Ovary (tissue), 7 donors: ENCODE measurements at regions not wholly inside any gene's neighbourhood (a gene's known extent, or its start where the extent isn't known, plus 50 kb on each side); places are given as distances from the start of the nearest gene placed in this dataset.

Experiments used
- DNase-seq, 5 donors: peaks; one replicate each; pipeline ENCODE4 v3.0.0-alpha.2; 2019 to 2020
- H3K27ac ChIP-seq, 2 donors: fragments of 200-600 bp; one replicate each; pipeline versions ENCODE4 v1.5.1 to v1.8.0; 2019 to 2022
- H3K27me3 ChIP-seq: fragments of 200-600 bp; one replicate; pipeline ENCODE4 v1.8.0; 2022
- H3K36me3 ChIP-seq: fragments of 200-600 bp; sonication (generic); one replicate; pipeline ENCODE4 v1.5.1; 2019
- H3K4me1 ChIP-seq: one replicate; pipeline ENCODE4 v1.8.1; 2013; ENCODE audit warnings: mild to moderate bottlenecking, moderate library complexity; ENCODE audit not compliant: insufficient read depth
- H3K4me3 ChIP-seq: fragments of 200-600 bp; sonication (generic); one replicate; pipeline ENCODE4 v1.5.1; 2017
- H3K9me3 ChIP-seq, 2 donors: fragments of 200-600 bp in 1 of 2; sonication (generic) in 1 of 2; one replicate each; pipeline versions ENCODE4 v1.5.1 to v1.8.1; 2013 to 2019; ENCODE audit warnings: mild to moderate bottlenecking in 1 of 2, moderate library complexity in 1 of 2
- CTCF ChIP-seq, 3 donors: fragments of 450-650 bp in 2 of 3; fragments of 200-600 bp in 1 of 3; IDR thresholded peaks; one replicate each; pipeline versions ENCODE4 v1.5.1 to v1.8.0; 2016 to 2022; ENCODE audit warnings: antibody characterized with exemption in 3 of 3, mild to moderate bottlenecking in 1 of 3
- EP300 ChIP-seq: sonication (generic); formaldehyde crosslinking; IDR thresholded peaks from one replicate; pipeline ENCODE4 v1.6.1; 2017; ENCODE audit warnings: antibody characterized with exemption
- POLR2A ChIP-seq: fragments of 450-650 bp; IDR thresholded peaks from one replicate; pipeline ENCODE4 v1.6.1; 2017; ENCODE audit warnings: antibody characterized with exemption, mild to moderate bottlenecking, moderate library complexity
- WGBS, 3 donors: extraction: QIAGEN DNeasy Blood & Tissue Kit in 1 of 3; methylation state at CpG; one replicate each; pipeline versions ENCODE4 v1.1.5 to v1.1.7; 2013 to 2017; 5-methylcytosine and 5-hydroxymethylcytosine counted together
- intact Hi-C, 4 donors: fragments of 100-400 bp; cut with DNase I; formaldehyde crosslinking; loops; one replicate each; pipeline versions ENCODE4 v1.11.0 to v1.15.1; 2022 to 2023
- donor health status: DM: no; HTN: no; CAD: no; lungs with moderate emphysema.
- donor health status: DM: no; HTN: no; CAD: no.
- donor health status: Bipolar disorder and iron deficiency.
- donor health status: DM: no; HTN: no; CAD: no.
- donor health status: DM: yes; HTN: yes; CAD: no.

DNA sequence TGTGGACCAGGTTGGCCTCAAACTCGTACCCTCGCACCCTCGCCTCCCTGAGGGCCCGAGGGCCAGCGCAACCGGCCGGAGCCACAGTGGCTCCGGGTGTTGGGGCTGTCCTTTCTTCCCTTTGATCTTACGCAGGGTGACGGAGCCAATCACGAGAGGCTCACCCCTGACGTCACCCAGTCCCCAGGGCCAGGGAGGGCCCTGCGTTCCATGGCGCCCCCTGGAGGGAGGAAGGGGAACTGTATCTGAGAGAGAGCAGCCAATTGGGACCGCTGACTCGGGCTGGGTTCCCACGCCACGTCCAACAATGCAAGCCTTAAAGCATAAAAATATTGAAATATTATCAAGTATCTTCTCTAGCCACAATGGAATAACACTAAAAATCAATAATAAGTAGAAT lies 432.8 kb upstream of the LRRTM4 start:
- TF ChIP-seq POLR2A (no peak), EP300 (no peak), CTCF (IDR thresholded peaks at IDR 0.05) (no peak)
- H3K4me3 ChIP-seq = no peak overlapping the region
- no peaks in the 10 kb centered on the region for H3K27me3 ChIP-seq
- H3K36me3 ChIP-seq = no peaks in the 10 kb centered on the region
- no peak overlapping the region for H3K27ac ChIP-seq
- WGBS, 3 donors = 91 to 92% (median 92%) methylated on average over 18 of the region's 18 CpGs
- no peak for DNase-seq
- intact Hi-C loops = no loop called here
- no peaks in the 10 kb centered on the region for H3K9me3 ChIP-seq
- no peaks in the 10 kb centered on the region for H3K4me1 ChIP-seq

- no peak for DNase-seq
- Histone ChIP-seq H3K36me3 (no peaks in the 10 kb centered on the region), H3K4me1 (no peaks in the 10 kb centered on the region), H3K27me3 (no peaks in the 10 kb centered on the region), H3K4me3 (no peak overlapping the region), H3K27ac (no peak overlapping the region), H3K9me3 (no peaks in the 10 kb centered on the region)
- TF ChIP-seq POLR2A (no peak), CTCF (IDR thresholded peaks at IDR 0.05) (no peak), EP300 (no peak)
- intact Hi-C loops = no loop called here
Observed at GRCh38 chr2:77962943-77963342, 440.8 kb upstream of the LRRTM4 start.

DNA sequence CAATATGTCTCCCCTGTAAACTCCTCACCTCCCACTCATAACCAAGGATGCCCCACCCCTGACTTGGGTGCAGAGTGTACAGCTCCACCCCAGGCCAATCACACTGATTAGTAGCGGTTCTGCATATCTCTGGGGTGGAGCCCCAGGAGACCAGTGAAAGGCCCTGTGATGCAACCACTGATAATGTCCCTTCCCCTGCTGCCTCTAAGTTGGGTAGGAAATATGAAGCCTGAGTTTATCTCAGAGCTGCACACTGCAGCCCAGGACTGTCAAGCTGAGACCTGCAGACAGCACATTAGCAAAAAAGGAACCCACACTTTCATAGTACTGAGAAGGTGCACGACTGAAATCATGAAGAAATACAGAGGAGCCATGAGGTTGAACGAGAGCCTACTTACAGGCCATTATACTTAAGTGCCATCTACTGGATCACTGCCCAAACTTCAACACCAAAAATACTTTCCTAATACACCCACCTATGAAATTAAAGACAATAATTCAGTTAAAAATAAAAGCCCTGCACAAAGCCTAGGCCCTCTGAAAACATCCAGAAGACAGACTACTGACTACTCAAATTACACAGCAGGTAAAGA lies 455.4 kb upstream of the LRRTM4 start:
- intact Hi-C loops = no loop called here
- H3K27me3 ChIP-seq = no peaks in the 10 kb centered on the region
- H3K4me1 ChIP-seq = no peaks in the 10 kb centered on the region
- WGBS, 3 donors = 33 to 53% (median 45%) methylated on average over 3 of the region's 3 CpGs
- TF ChIP-seq POLR2A = no peak
- no peak for TF ChIP-seq CTCF (IDR thresholded peaks at IDR 0.05)
- TF ChIP-seq EP300 = no peak
- no peak overlapping the region for H3K4me3 ChIP-seq
- H3K27ac ChIP-seq = no peak overlapping the region
- DNase-seq = no peak
- H3K36me3 ChIP-seq = no peaks in the 10 kb centered on the region
- H3K9me3 ChIP-seq = no peaks in the 10 kb centered on the region

- Histone ChIP-seq H3K27me3 (no peaks in the 10 kb centered on the region), H3K4me3 (no peak overlapping the region), H3K9me3 (no peaks in the 10 kb centered on the region), H3K36me3 (no peaks in the 10 kb centered on the region), H3K27ac (no peak overlapping the region), H3K4me1 (no peaks in the 10 kb centered on the region)
- no peak for DNase-seq
- intact Hi-C loops = no loop called here
- TF ChIP-seq EP300 = no peak
- TF ChIP-seq CTCF (IDR thresholded peaks at IDR 0.05) = no peak
- no peak for TF ChIP-seq POLR2A
Observed at GRCh38 chr2:77995161-77995560, 473.0 kb upstream of the LRRTM4 start.
